ENCODE measurements at regions not wholly inside any gene's neighbourhood (a gene's known extent, or its start where the extent isn't known, plus 50 kb on each side); places are given as distances from the start of the nearest gene placed in this dataset.
A peak's percentile ranks its signal among the peaks of the same experiment; 100 is the strongest.

DNA sequence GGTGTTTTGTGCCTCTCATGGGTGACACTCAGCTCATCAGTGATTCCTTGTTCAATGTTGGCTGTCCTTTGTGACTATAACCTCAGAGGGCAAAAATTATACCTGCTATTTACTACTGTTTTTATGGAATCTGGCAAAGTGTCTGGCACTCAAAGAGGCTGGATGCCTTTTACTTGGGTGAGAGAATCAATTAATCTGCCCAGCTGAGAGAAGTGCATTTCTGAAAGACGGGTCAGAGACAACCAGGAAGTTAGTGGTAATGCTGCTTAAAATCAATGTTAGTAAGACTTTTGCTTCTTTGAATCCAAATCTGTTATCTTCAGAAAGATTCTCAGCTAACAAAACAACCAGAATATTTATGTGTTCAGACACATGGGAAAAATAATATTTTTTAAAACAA lies 436.2 kb upstream of the SUCLG2 start:
- TF ChIP-seq, protein P1, sequence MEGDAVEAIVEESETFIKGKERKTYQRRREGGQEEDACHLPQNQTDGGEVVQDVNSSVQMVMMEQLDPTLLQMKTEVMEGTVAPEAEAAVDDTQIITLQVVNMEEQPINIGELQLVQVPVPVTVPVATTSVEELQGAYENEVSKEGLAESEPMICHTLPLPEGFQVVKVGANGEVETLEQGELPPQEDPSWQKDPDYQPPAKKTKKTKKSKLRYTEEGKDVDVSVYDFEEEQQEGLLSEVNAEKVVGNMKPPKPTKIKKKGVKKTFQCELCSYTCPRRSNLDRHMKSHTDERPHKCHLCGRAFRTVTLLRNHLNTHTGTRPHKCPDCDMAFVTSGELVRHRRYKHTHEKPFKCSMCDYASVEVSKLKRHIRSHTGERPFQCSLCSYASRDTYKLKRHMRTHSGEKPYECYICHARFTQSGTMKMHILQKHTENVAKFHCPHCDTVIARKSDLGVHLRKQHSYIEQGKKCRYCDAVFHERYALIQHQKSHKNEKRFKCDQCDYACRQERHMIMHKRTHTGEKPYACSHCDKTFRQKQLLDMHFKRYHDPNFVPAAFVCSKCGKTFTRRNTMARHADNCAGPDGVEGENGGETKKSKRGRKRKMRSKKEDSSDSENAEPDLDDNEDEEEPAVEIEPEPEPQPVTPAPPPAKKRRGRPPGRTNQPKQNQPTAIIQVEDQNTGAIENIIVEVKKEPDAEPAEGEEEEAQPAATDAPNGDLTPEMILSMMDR (IDR thresholded peaks at IDR 0.05), result no peak
- TF ChIP-seq POLR2A (IDR thresholded peaks at IDR 0.05) (no peak), EP300 (IDR thresholded peaks at IDR 0.05) (no peak), POLR2AphosphoS5 (IDR thresholded peaks at IDR 0.05) (no peak)
- H3K27me3 ChIP-seq, result no peaks in the 10 kb centered on the region
- peaks cover 0 to 18% (median 0%) of the 10 kb centered on the region in 4 donors for H3K4me1 ChIP-seq
- no peak overlapping the region for H3K27ac ChIP-seq
- H3K9me3 ChIP-seq, result no peaks in the 10 kb centered on the region
- no peak overlapping the region for H3K4me3 ChIP-seq
- WGBS, 5 donors, result 31 to 66% (median 39%) methylated on average over 1 of the region's 1 CpG
- DNase-seq, result no peak
- intact Hi-C loops (cut with DNase I; ENCODE audit: low total_unique reads), result no loop called here
- H3K36me3 ChIP-seq, result no peaks in the 10 kb centered on the region

DNA sequence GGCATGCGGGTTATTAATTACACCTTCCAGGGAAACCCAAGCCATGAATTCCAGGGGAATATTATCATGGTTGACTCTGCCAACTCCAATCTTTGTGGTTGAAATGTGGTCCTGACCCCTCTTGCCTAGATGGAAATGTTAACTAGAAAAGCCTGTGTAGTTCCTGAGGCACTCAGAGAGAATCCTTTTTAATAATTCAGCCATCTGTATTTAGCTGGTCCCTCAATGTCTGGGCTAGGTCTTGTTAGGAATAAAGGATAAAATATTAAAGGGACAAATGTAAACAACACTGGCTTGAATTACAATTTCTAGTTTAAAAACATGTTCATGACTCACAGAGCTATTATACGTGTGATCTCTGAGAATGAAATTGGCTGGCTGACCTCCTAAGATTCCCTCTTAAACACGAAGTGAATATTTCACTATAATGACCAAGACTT lies 435.2 kb upstream of the SUCLG2 start:
- H3K4me3 ChIP-seq, result no peak overlapping the region
- intact Hi-C loops (cut with DNase I; ENCODE audit: low total_unique reads), result no loop called here
- no peaks in the 10 kb centered on the region for H3K9me3 ChIP-seq
- no peak overlapping the region for H3K27ac ChIP-seq
- 28 to 51% (median 37%) methylated on average over 3 of the region's 3 CpGs for WGBS, 5 donors
- H3K4me1 ChIP-seq, result peaks cover 0 to 18% (median 0%) of the 10 kb centered on the region in 4 donors
- peak in 1 of 2 donors; percentile 26 for DNase-seq
- H3K36me3 ChIP-seq, result no peaks in the 10 kb centered on the region
- TF ChIP-seq, protein P1 (IDR thresholded peaks at IDR 0.05), result no peak
- TF ChIP-seq POLR2AphosphoS5 (IDR thresholded peaks at IDR 0.05) (no peak), POLR2A (IDR thresholded peaks at IDR 0.05) (no peak), EP300 (IDR thresholded peaks at IDR 0.05) (no peak)
- H3K27me3 ChIP-seq, result no peaks in the 10 kb centered on the region

DNA sequence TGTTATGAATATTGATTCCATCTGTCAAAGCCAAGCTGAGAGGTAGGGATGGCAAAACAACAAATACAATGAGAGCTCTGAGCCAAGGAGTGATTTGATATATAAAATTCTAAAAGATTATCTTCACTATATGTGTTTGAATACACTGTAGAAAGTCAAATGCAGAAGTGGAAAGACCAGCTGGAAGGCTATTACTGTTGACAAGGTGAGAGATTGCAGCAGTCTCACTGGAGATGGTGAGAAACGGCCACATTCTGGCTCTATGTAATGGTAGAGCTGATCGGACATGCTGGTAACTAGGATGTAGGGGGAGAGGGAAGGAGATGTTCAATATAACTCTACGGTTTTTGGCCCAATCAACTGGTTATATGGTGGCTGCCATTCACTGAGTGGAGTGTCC lies 434.2 kb upstream of the SUCLG2 start:
- DNase-seq, result peak in 1 of 2 donors; percentile 4
- intact Hi-C loops (cut with DNase I; ENCODE audit: low total_unique reads), result no loop called here
- H3K36me3 ChIP-seq, result no peaks in the 10 kb centered on the region
- no peak for TF ChIP-seq POLR2A (IDR thresholded peaks at IDR 0.05)
- no peak for TF ChIP-seq EP300 (IDR thresholded peaks at IDR 0.05)
- TF ChIP-seq POLR2AphosphoS5 (IDR thresholded peaks at IDR 0.05), result no peak
- TF ChIP-seq, protein P1 (IDR thresholded peaks at IDR 0.05), result no peak
- no peaks in the 10 kb centered on the region for H3K27me3 ChIP-seq
- H3K27ac ChIP-seq, result no peak overlapping the region
- 64 to 80% (median 76%) methylated on average over 3 of the region's 3 CpGs for WGBS, 5 donors
- H3K4me1 ChIP-seq, result peaks cover 0 to 18% (median 0%) of the 10 kb centered on the region in 4 donors
- no peak overlapping the region for H3K4me3 ChIP-seq
- no peaks in the 10 kb centered on the region for H3K9me3 ChIP-seq

DNA sequence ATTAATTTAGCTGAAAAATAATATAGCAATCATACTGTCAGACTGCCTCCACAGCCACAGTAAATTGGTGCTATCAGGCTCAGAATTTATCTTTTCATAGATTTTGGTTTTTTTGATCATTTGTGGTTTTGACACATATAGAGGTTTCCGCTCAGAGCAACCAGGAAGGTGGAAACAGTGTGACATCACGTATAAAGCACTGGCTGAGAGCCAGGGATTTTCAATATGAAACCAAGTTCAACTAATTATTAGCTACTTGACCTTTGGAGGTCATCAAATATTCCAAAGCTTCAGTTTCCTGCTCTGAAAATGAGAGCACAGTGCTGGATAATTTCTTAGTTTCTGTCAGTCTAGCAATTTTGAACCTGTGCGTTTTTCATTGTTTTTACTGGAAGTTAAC lies 433.8 kb upstream of the SUCLG2 start:
- intact Hi-C loops (cut with DNase I; ENCODE audit: low total_unique reads), result no loop called here
- H3K4me3 ChIP-seq, result no peak overlapping the region
- peak in 1 of 2 donors; percentile 49 for DNase-seq
- H3K27ac ChIP-seq, result no peak overlapping the region
- no peaks in the 10 kb centered on the region for H3K27me3 ChIP-seq
- TF ChIP-seq, protein P1 (IDR thresholded peaks at IDR 0.05), result no peak
- TF ChIP-seq POLR2A (IDR thresholded peaks at IDR 0.05) (no peak), POLR2AphosphoS5 (IDR thresholded peaks at IDR 0.05) (no peak), EP300 (IDR thresholded peaks at IDR 0.05) (no peak)
- no peaks in the 10 kb centered on the region for H3K9me3 ChIP-seq
- peaks cover 0 to 18% (median 0%) of the 10 kb centered on the region in 4 donors for H3K4me1 ChIP-seq
- H3K36me3 ChIP-seq, result no peaks in the 10 kb centered on the region
- WGBS, 5 donors, result 38 to 55% (median 48%) methylated on average over 3 of the region's 3 CpGs
